NCI-H1436 (cell line): ENCODE measurements at regions not wholly inside any gene's neighbourhood (a gene's known extent, or its start where the extent isn't known, plus 50 kb on each side); places are given as distances from the start of the nearest gene placed in this dataset.

Source experiments
- DNase-seq: peaks from one replicate; lab custom pipeline; 2025; lab: John Stamatoyannopoulos, UW

GRCh38 chr22:48746789-48747425, 1080.8 kb downstream of the BRD1 start:
- DNase-seq, result no peak

DNA sequence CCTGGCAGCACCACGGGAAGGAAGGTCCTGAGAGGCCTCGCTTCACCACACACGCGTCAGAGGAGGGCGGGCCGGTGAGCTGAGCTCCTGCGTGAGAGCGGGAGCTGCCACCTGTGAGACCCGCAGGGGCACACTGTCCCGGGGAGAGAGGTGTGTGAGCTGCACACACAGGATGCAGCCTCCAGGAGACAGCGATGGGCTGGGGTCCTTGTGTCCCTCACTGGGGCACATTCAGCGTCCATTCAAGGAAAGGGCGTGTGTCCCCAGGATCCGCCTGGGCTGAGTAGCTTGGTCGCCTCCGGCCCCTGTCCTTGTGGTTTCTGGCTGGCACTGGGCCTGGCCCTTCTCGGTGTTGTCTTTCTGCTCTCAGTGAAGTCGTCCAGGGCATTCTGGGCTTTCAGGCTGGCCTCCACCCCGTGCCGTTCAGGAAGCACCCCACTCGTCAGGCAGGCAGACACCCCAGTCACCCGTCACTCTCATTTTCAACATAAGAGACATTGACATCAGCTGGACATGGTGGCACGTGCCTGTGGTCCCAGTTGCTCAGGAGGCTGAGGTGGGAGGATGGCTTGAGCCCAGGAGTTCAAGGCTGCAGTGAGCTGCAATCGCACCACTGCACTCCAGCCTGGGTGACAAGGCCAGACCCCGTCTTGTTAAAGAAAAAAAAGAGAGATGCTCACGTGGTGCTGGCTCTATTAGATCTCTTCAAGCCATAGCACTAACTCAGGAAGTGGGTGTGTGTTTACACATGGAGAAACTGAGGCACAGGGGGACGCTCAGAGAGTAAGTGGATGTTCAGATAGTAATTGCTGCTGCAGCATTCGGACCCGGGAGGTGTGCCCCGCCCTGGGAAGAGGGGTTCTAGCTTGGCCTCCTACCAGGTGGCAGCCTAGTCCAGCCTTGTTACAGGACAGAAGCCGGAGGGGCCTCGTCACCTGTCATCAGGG, 1081.6 kb downstream of the BRD1 start:
- DNase-seq, result no peak

DNA sequence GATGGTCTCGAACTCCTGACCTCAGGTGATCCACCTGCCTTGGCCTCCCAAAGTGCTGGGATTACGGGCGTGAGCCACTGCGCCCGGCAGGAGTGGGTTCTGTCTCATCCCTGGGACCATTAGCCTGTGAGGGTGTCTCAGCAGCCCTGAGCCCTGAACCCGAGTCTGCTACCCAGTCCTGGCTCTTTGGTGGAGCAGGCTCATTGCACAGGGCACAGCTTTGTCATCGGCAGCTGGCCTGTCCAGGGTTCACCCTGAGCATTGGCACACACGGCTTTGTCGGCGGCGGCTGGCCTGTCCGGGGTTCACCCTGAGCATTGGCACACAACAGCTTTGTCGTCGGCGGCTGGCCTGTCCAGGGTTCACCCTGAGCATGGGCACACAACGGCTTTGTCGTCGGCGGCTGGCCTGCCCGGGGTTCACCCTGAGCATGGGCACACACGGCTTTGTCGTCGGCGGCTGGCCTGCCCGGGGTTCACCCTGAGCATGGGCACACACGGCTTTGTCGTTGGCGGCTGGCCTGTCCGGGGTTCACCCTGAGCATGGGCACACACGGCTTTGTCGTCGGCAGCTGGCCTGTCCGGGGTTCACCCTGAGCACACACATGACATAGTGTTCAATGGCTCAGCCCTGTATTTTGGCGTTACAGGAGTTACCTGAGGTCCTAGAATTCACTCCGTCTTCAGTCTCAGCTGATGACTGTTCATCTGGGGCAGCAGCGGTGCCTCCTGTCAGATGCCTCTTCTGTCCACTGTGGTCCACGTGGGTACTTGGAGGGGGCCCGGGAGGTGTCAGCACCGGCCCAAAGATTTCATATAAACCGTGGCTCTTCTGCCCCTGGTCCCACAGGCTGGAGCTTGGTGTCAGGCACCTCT, 1082.5 kb downstream of the BRD1 start:
- DNase-seq, result no peak

- DNase-seq, result no peak
Measured at GRCh38 chr22:48744283-48744641, 1083.4 kb downstream of the BRD1 start.

DNA sequence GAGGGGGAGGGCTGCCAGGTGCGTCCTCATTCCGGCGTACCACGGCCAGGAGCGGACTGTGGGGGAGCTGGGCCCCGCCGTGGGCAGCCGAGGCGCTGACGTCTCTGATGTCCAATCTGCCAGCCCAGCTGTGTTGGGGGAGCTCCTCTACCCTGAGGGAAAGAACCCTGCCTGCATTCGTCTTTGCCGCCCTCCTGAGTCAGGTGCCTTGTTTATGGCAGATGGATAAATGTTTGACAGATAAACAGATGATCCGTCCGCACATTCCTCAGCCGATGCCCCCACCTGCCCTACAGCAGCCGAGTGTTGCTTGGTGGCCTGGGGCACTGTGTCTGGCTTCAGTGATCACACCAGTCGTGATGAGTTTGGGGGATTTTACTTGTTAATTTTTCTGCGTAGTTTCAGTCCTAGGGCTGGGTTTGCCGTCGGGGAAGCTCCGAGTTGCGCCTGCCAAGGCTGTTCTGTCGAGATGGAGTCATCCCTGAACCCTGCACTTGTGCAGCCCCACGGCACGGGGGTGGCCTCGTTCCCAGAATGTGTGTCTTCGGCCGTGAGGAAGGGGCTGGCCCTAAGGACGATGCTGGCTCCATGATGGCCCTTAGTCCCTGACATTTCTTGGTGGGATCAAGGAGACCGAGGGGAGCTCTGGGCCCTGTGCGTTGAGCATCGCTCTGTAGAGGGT, 1083.9 kb downstream of the BRD1 start:
- no peak for DNase-seq

- no peak for DNase-seq
Measured at GRCh38 chr22:48742556-48743343, 1084.9 kb downstream of the BRD1 start.

DNA sequence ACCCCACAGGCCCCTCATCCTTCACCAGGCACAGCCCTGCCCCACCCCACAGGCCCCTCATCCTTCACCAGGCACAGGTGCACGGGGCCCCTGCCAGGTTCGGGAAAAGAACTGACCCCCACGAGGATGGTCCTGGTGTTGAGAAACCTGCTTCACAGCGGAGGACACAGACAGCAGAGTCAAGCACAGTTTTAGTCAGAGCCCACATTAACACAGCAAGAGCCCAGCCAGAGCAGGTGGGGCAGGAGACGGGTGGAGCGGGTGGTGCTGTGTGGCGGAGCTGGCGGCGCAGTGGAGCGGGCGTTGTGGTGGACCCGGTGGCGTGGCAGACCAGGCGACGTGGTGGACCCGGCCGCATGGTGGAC, 1085.5 kb downstream of the BRD1 start:
- no peak for DNase-seq

- DNase-seq, result no peak
Measured at GRCh38 chr22:48741540-48741939, 1086.1 kb downstream of the BRD1 start.

GRCh38 chr22:48740731-48741405, 1086.8 kb downstream of the BRD1 start:
- DNase-seq, result no peak

- no peak for DNase-seq
Measured at GRCh38 chr22:48740086-48740730, 1087.5 kb downstream of the BRD1 start.

DNA sequence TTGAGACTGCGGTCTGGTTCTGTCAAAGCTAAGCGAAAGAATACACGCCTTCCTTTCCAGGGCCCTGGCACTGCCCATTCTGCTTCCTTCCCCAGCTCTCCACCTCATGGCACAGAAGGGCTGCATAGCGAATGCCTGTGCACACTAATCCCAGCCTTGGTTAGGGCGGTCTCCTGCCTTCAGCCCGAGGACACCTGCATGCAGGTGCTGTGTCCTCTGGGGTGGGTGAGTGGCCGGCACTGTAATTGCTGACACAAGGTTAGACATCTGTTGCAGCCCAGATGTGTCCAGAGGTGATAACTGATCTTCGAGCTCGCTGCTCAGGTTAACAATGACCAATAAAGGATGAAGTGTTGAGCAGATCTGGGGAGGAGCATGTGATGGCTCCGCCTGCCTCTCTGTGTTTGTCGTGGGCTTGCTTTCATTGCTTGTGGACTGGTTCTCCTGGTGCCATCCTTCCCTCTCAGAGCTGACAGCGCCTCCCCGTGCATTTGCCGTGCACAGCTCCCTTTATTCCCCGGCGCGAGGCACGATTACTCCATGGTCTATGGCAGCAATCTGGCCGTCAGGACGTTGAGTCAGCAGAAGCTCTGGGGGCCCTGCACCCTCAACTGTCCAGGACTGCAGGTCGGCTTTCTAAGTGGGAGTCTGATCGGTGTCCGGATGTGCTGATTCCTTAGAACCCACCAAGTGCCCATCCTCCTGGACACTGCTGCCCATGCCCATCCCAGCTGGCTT, 1088.2 kb downstream of the BRD1 start:
- DNase-seq, result no peak

- DNase-seq, result no peak
Measured at GRCh38 chr22:48738204-48738980, 1089.3 kb downstream of the BRD1 start.

DNA sequence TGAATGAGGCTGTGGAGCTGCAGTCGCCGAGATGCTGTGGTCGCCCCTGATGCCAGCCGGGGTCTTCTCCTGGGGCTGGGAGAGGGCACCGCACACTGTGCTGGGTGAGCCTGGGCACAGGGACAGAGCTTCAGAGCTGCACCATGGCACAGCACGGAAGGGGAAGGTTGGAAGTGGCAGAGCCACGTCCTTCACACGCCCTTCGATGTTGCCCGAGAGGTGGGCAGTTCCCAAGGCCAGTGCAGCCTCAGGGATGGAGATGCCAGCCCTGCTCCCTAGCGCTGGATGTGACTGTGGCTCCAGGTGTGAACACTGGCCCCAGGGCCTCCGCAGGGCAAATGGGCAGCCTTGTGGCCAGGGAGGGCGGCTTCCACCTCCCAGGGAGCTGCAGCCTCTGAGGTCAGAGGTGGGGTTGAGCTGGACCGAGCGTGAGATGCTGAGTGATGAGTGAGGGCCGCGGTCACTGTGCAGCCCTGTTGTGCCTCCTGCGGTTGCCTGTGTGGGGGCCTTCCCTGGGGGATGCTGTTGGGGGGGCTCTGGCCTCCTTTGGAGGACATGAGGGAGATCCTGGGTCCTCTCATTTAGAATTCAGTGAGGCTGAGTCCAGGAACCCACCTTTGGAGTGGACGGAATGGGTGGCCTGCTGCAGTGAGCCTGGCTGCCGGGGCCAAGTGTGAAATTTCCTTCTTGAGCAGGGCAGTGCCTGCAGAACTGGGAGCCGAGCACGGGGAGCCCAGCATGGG, 1090.0 kb downstream of the BRD1 start:
- no peak for DNase-seq

DNA sequence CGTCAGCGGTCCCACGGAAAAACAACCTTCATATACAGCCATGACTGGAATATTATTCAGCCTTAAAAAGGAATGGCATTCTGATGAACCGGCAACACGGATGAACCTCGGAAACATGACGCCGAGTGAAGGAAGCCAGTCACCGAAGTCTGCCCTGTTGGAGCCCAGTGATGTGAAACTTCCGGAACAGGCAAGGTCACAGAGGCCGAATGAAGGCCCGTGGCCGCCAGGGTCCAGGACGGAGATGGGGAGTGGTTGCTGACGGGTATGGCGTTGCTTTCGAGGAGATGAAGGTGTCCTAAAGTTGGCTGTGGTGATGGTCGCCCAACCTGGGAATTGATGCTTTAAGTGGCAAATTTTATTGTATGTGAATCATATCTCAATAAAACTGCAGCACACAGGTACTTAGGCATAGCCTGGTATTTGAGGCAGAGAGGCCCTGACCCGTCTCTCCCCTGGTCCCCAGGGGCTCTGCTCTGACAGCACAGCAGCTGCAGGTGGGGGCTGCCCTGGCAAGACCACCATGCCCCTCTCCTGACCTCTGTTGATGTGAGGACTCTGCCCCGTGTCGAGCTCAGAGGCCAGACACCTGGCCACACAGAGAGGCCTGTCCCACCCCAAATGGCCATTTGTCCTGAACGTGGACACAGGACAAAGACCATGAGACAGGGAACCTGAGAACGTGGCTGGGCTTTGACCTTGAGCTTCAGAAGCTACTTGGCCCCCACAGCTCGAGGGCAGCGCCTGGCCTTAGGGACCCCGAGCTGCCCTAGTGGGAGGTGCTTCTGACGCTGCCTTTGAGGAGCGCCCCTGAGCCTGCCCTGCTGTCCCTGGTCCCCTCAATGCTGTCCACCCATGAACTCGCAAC, 1090.8 kb downstream of the BRD1 start:
- DNase-seq, result no peak

- no peak for DNase-seq
Measured at GRCh38 chr22:48734961-48735360, 1092.7 kb downstream of the BRD1 start.

DNA sequence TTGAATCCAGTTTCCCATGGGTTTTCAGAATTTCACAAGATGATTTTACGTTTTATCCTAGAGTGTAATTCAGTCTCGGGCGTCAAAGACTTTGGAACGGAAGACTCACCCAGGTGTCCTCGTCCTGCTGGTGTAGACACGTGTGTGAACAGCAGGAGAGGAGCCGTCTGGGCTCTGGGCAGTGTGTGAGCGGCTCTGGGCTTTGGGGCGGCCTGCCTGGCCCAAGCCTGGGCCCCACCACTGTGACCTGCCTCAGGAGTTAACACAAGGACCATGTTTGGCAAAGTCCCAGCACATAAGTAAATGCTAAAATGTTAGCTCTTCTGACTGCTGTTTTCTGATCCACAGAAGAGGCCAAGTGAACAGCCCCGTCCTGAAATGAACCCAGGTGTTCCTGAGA, 1093.3 kb downstream of the BRD1 start:
- DNase-seq, result no peak
